Caco-2 (cell line): ENCODE measurements at regions not wholly inside any gene's neighbourhood (a gene's known extent, or its start where the extent isn't known, plus 50 kb on each side); places are given as distances from the start of the nearest gene placed in this dataset.

Source experiments
- BruUV-seq: library from RNA; stranded (reverse); fragments of 400-500 nt; replicated peaks from 2 replicates; lab custom pipeline; 2021; lab: Mats Ljungman, UMichigan
- CTCF ChIA-PET: fragments of 300-600 bp; sonication (Branson Sonifier 250); formaldehyde crosslinking; loops from one replicate; lab custom pipeline; 2022; ENCODE audit warnings: antibody characterized with exemption; lab: Charles Lee
- POLR2A ChIA-PET: fragments of 300-600 bp; sonication (Branson Sonifier 250); formaldehyde crosslinking; loops from one replicate; lab custom pipeline; 2022; ENCODE audit warnings: antibody characterized with exemption; lab: Charles Lee
- DNase-seq, 2 experiments: peaks; one replicate each; pipeline versions ENCODE4 v3.0.0 to v3.0.0-alpha.2; 2020 to 2022
- H3K27me3 ChIP-seq: replicated peaks from 2 replicates; pipeline ENCODE4 v1.6.0; 2011; ENCODE audit warnings: low read length; ENCODE audit not compliant: control insufficient read depth, insufficient read depth
- H3K36me3 ChIP-seq: 2 replicates; pipeline ENCODE4 v1.5.1; 2011; ENCODE audit warnings: low read length; ENCODE audit not compliant: control insufficient read depth, insufficient read depth
- H3K4me1 ChIP-seq: fragments of 250-450 bp; sonication (Bioruptor Pico); 2 replicates; pipeline ENCODE4 v1.5.1; 2020; ENCODE audit warnings: mild to moderate bottlenecking
- H3K4me3 ChIP-seq: 2 replicates; pipeline ENCODE4 v1.5.1; 2011; ENCODE audit warnings: low read depth, mild to moderate bottlenecking, control low read depth, low read length
- H3K9me3 ChIP-seq: fragments of 250-450 bp; sonication (Bioruptor Pico); 2 replicates; pipeline ENCODE4 v1.5.1; 2020; ENCODE audit warnings: mild to moderate bottlenecking, moderate library complexity
- H3K27ac Mint-ChIP-seq: one replicate; pipeline ENCODE4 v1.8.0; 2022; ENCODE audit warnings: mixed read lengths; ENCODE audit not compliant: unreplicated experiment
- H3K27me3 Mint-ChIP-seq: one replicate; pipeline ENCODE4 v1.8.0; 2022; ENCODE audit warnings: mixed read lengths; ENCODE audit not compliant: insufficient read depth, unreplicated experiment
- H3K36me3 Mint-ChIP-seq: one replicate; pipeline ENCODE4 v1.8.0; 2022; ENCODE audit warnings: mild to moderate bottlenecking, mixed read lengths; ENCODE audit not compliant: insufficient read depth, unreplicated experiment
- H3K4me1 Mint-ChIP-seq: one replicate; pipeline ENCODE4 v1.8.0; 2022; ENCODE audit warnings: low read depth, mixed read lengths; ENCODE audit not compliant: unreplicated experiment
- H3K4me3 Mint-ChIP-seq: one replicate; pipeline ENCODE4 v1.8.0; 2022; ENCODE audit warnings: mild to moderate bottlenecking, moderate library complexity, mixed read lengths; ENCODE audit not compliant: unreplicated experiment
- H3K9me3 Mint-ChIP-seq: one replicate; pipeline ENCODE4 v1.8.0; 2022; ENCODE audit warnings: mixed read lengths; ENCODE audit not compliant: unreplicated experiment
- CTCF ChIP-seq, 2 experiments: fragments of 200-600 bp in 1 of 2; IDR thresholded peaks; 1 replicate in 1 of 2; 2 replicates in 1 of 2; pipeline versions ENCODE4 v1.5.1 to v1.8.0; 2011 to 2022; ENCODE audit warnings: antibody characterized with exemption in 1 of 2, control low read depth in 1 of 2, inconsistent platforms in 1 of 2, low read depth in 1 of 2, low read length in 1 of 2, mild to moderate bottlenecking in 1 of 2, moderate library complexity in 1 of 2; ENCODE audit not compliant: insufficient read depth in 1 of 2, severe bottlenecking in 1 of 2, unreplicated experiment in 1 of 2
- intact Hi-C: fragments of 100-400 bp; cut with micrococcal nuclease; formaldehyde crosslinking; loops from one replicate; pipeline ENCODE4 v1.10.0; 2022; ENCODE audit not compliant: unreplicated experiment

DNA sequence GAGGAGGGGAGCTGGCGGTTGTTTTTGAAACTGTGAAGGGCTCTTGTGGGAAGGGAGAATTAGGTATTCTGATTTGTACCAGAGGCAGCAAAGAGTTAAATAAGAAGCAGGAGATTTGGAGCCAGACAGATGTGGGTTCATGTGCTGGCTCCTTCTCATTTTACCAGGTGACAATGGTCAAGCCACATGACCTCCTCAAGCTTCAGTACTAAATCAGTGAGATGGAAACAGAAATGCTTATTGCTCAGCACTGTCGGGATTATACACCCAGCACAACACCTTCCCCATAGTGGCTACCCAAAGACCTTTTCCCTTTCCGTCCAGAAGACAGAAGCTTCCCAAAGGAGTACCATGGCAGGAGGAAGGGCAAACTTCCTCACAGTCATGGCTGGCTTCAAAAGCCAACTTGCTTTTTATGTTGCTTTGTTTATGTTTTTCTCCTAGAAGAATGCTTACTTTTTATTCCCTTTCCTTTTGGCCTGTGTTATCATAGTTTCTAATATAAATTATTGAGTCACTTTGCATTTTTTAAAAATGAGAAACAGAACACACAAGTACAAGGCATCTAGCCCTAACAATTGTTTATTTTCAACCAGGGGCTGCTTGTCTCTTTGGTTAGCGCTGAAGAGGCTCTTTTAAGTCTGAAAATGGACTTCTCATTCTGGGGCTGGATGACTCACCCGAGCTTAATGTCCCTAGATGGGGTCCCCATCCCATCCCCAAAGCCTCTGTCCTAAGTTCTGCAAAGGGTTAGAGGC, 181.5 kb upstream of the ZBED5 start:
- no peak overlapping the region for H3K27ac Mint-ChIP-seq
- intact Hi-C loops = no loop called here
- POLR2A ChIA-PET = no interaction called here
- no peaks in the 10 kb centered on the region for H3K27me3 ChIP-seq
- peaks cover 6% of the 10 kb centered on the region for H3K27me3 Mint-ChIP-seq
- no TSS peak for BruUV-seq
- no peak overlapping the region for H3K4me3 Mint-ChIP-seq
- H3K36me3 ChIP-seq = no peaks in the 10 kb centered on the region
- no peak for TF ChIP-seq CTCF (IDR thresholded peaks at IDR 0.05; ENCODE audit: insufficient read depth in 1 of 2, low read depth in 1 of 2, low read length in 1 of 2, severe bottlenecking in 1 of 2, unreplicated experiment in 1 of 2)
- H3K9me3 Mint-ChIP-seq = no peaks in the 10 kb centered on the region
- H3K4me1 ChIP-seq = no peaks in the 10 kb centered on the region
- H3K9me3 ChIP-seq = no peaks in the 10 kb centered on the region
- CTCF ChIA-PET = interaction anchor here (1.5 to 2.4 kb wide), 2 partner anchors 11 to 749 kb away, joined by 4 to 8 read pairs; no protein-coding TSS in a partner anchor
- H3K36me3 Mint-ChIP-seq = no peaks in the 10 kb centered on the region
- H3K4me1 Mint-ChIP-seq = peaks cover 14% of the 10 kb centered on the region
- DNase-seq = no peak
- H3K4me3 ChIP-seq = no peak overlapping the region

GRCh38 chr11:11038782-11039181, 180.9 kb upstream of the ZBED5 start:
- Histone ChIP-seq H3K4me1 (no peaks in the 10 kb centered on the region), H3K4me3 (no peak overlapping the region), H3K36me3 (no peaks in the 10 kb centered on the region), H3K27me3 (no peaks in the 10 kb centered on the region), H3K9me3 (no peaks in the 10 kb centered on the region)
- TF ChIP-seq CTCF (IDR thresholded peaks at IDR 0.05; ENCODE audit: insufficient read depth in 1 of 2, low read depth in 1 of 2, low read length in 1 of 2, severe bottlenecking in 1 of 2, unreplicated experiment in 1 of 2) = no peak
- Mint-ChIP-seq H3K4me1 (peaks cover 16% of the 10 kb centered on the region), H3K27me3 (peaks cover 7% of the 10 kb centered on the region), H3K36me3 (no peaks in the 10 kb centered on the region), H3K9me3 (no peaks in the 10 kb centered on the region), H3K4me3 (no peak overlapping the region), H3K27ac (no peak overlapping the region)
- BruUV-seq = no TSS peak
- intact Hi-C loops = no loop called here
- no peak for DNase-seq
- ChIA-PET POLR2A (no interaction called here), CTCF (interaction anchor here (1.1 to 2.4 kb wide), 4 partner anchors 11 to 749 kb away, joined by 4 to 8 read pairs (median 7); no protein-coding TSS in a partner anchor)

DNA sequence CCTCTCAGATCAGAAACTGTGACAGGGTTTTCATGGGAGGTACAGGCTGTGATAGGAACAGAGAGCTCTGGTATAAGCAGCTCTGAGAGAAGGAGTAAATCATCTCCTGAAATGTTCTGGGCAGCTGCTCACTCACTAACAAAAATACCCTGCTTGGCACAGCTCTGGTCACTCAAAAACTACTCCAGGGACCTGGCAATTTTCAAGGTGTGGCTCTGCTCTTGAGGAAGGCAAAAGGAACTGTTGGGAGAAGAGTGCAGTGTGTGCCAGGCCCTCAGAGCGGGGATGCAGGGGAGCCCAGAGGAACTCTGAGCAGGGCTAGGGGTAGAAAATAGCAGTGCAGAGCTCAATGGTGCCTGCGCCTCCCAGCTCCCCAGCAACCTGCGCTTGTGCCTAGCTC, 180.5 kb upstream of the ZBED5 start:
- no peaks in the 10 kb centered on the region for H3K36me3 Mint-ChIP-seq
- no peak overlapping the region for H3K4me3 Mint-ChIP-seq
- intact Hi-C loops = no loop called here
- H3K27me3 Mint-ChIP-seq = peaks cover 7% of the 10 kb centered on the region
- CTCF ChIA-PET = interaction anchor here (0.7 to 2.4 kb wide), 6 partner anchors 9 to 750 kb away, joined by 3 to 8 read pairs (median 5); no protein-coding TSS in a partner anchor
- H3K27ac Mint-ChIP-seq = no peak overlapping the region
- Histone ChIP-seq H3K36me3 (no peaks in the 10 kb centered on the region), H3K4me3 (no peak overlapping the region), H3K9me3 (no peaks in the 10 kb centered on the region), H3K27me3 (no peaks in the 10 kb centered on the region), H3K4me1 (no peaks in the 10 kb centered on the region)
- no peak for DNase-seq
- H3K9me3 Mint-ChIP-seq = no peaks in the 10 kb centered on the region
- H3K4me1 Mint-ChIP-seq = peaks cover 16% of the 10 kb centered on the region
- no peak for TF ChIP-seq CTCF (IDR thresholded peaks at IDR 0.05; ENCODE audit: insufficient read depth in 1 of 2, low read depth in 1 of 2, low read length in 1 of 2, severe bottlenecking in 1 of 2, unreplicated experiment in 1 of 2)
- BruUV-seq = no TSS peak
- POLR2A ChIA-PET = no interaction called here
